ENCODE measurements at regions not wholly inside any gene's neighbourhood (a gene's known extent, or its start where the extent isn't known, plus 50 kb on each side); places are given as distances from the start of the nearest gene placed in this dataset.

DNA sequence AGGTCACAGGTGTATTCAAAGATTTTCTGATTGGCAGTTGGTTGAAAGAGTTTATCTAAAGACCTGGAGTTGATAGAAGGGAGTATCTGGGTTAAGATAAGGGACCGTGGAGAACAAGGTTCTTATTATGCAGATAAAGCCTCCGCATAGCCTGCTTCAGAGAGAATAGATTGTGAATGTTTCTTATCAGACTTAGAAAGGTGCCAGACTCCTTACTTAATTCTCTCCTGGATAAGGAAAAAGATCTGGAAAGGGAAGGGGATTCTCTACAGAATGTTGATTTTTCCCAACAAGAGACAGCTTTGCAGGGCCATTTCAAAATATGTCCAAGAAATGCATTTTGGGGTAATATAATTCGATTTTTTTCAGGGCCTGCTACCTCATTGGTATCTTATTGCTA is 341.3 kb upstream of the RARB start:
- H3K27me3 Mint-ChIP-seq (ENCODE audit: insufficient read depth), result peaks cover 2% of the 10 kb centered on the region; the same call in 1 of the 2 replicates
- DNase-seq, result no peak
- peaks cover 8% of the 10 kb centered on the region for H3K9me3 Mint-ChIP-seq
- H3K27ac Mint-ChIP-seq, result no peak overlapping the region
- no peaks in the 10 kb centered on the region for H3K4me1 Mint-ChIP-seq (ENCODE audit: low read depth)
- H3K36me3 Mint-ChIP-seq (ENCODE audit: low read depth), result no peaks in the 10 kb centered on the region
- no peak for TF ChIP-seq CTCF (IDR thresholded peaks at IDR 0.05)
- H3K4me3 Mint-ChIP-seq, result no peak overlapping the region

- H3K27me3 Mint-ChIP-seq (ENCODE audit: insufficient read depth), result peaks cover 2% of the 10 kb centered on the region; the same call in 1 of the 2 replicates
- no peaks in the 10 kb centered on the region for H3K4me1 Mint-ChIP-seq (ENCODE audit: low read depth)
- no peak overlapping the region for H3K27ac Mint-ChIP-seq
- H3K4me3 Mint-ChIP-seq, result no peak overlapping the region
- TF ChIP-seq CTCF (IDR thresholded peaks at IDR 0.05), result no peak
- no peak for DNase-seq
- no peaks in the 10 kb centered on the region for H3K36me3 Mint-ChIP-seq (ENCODE audit: low read depth)
- peaks cover 8% of the 10 kb centered on the region for H3K9me3 Mint-ChIP-seq
Measured at GRCh38 chr3:25088284-25088683, 339.8 kb upstream of the RARB start.

DNA sequence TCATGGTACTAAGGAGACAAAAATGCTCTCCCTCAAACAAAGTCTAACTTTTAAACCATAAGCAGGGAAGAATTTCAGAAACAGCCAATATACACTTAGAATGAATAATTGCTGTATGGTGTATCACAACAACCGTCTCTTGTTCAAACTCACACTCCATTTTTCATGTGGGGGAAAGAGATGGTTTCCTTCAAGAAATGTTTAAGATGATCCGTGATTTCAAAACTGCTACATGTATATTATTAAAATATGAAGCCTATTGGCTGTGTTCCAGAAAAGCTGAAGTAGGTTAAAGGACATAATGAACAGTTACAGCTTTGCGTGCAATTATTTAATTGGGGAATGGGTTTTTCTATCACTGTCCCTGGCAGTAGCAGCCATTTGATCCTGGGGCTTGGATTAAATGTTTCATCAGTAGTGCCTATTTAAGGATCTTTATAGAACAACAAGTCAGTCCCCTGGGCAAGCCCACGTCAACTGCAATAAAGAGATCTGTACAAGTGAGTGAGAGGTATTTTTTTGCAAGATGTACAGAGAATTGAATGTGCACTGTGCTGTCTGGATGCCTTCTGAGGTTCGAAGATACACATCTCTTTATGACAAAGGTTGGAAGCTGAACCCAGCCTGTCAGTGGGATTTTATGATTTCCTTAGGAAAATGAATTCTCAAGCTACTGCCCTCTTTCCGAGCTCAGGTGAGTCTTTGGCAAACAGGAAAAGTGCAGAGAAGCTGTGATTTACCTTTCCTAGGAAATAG is 337.2 kb upstream of the RARB start:
- no peaks in the 10 kb centered on the region for H3K4me1 Mint-ChIP-seq (ENCODE audit: low read depth)
- H3K9me3 Mint-ChIP-seq, result peaks cover 7% of the 10 kb centered on the region
- TF ChIP-seq CTCF (IDR thresholded peaks at IDR 0.05), result no peak
- H3K36me3 Mint-ChIP-seq (ENCODE audit: low read depth), result no peaks in the 10 kb centered on the region
- H3K27me3 Mint-ChIP-seq (ENCODE audit: insufficient read depth), result no peaks in the 10 kb centered on the region
- DNase-seq, result no peak
- no peak overlapping the region for H3K4me3 Mint-ChIP-seq
- no peak overlapping the region for H3K27ac Mint-ChIP-seq

DNA sequence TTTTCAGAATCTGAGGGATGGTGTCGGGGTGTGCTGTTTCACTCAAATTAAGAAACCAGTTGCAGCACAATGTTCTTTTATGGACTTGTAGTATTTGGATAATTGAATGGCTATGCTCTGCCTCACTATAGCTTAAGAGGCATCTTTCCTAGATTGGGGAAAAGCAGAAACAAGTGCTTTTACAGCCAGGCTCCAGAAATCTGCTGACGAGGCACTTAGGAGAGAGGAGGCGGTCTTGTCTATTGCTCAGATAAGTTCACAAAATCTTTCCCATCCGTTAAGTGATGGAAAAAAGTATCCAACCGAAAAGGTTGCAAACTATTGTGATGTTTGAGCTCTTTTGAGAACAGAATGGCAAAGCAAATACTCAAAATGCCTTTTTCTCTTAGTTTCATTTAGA is 336.1 kb upstream of the RARB start:
- Mint-ChIP-seq H3K27ac (no peak overlapping the region), H3K4me3 (no peak overlapping the region), H3K36me3 (ENCODE audit: low read depth) (no peaks in the 10 kb centered on the region), H3K27me3 (ENCODE audit: insufficient read depth) (no peaks in the 10 kb centered on the region), H3K4me1 (ENCODE audit: low read depth) (no peaks in the 10 kb centered on the region), H3K9me3 (peaks cover under 1% of the 10 kb centered on the region)
- no peak for DNase-seq
- TF ChIP-seq CTCF (IDR thresholded peaks at IDR 0.05), result no peak

- no peak for TF ChIP-seq CTCF (IDR thresholded peaks at IDR 0.05)
- H3K9me3 Mint-ChIP-seq, result peaks cover 8% of the 10 kb centered on the region
- no peak overlapping the region for H3K27ac Mint-ChIP-seq
Measured at GRCh38 chr3:25094932-25095685, 333.0 kb upstream of the RARB start.

More at GRCh38 chr3:25094932-25095685, 333.0 kb upstream of the RARB start:
- no peak overlapping the region for H3K4me3 Mint-ChIP-seq
- H3K4me1 Mint-ChIP-seq (ENCODE audit: low read depth), result no peaks in the 10 kb centered on the region
- DNase-seq, result no peak
- H3K27me3 Mint-ChIP-seq (ENCODE audit: insufficient read depth), result no peaks in the 10 kb centered on the region; the same call in 1 of the 2 replicates
- H3K36me3 Mint-ChIP-seq (ENCODE audit: low read depth), result no peaks in the 10 kb centered on the region

Measured in HFFc6 (cell line).